Smooth muscle cell (in vitro differentiated cells): ENCODE measurements at regions not wholly inside any gene's neighbourhood (a gene's known extent, or its start where the extent isn't known, plus 50 kb on each side); places are given as distances from the start of the nearest gene placed in this dataset.

ENCODE experiments used
- DNase-seq: peaks from one replicate; lab custom pipeline; 2025; ENCODE audit not compliant: unreplicated experiment; lab: John Stamatoyannopoulos, UW
- H2AFZ ChIP-seq: fragments of 200-600 bp; sonication (generic); 2 replicates; pipeline ENCODE4 v1.6.0; 2016; ENCODE audit warnings: antibody characterized with exemption, low read depth, mild to moderate bottlenecking
- H3F3A ChIP-seq: fragments of 200-600 bp; sonication (generic); 2 replicates; pipeline ENCODE4 v1.6.0; 2017; ENCODE audit warnings: antibody characterized with exemption, low read depth
- H3K27ac ChIP-seq: fragments of 200-600 bp; sonication (generic); 2 replicates; pipeline ENCODE4 v1.5.1; 2016; ENCODE audit warnings: low read depth, mild to moderate bottlenecking
- H3K27me3 ChIP-seq: fragments of 200-600 bp; sonication (generic); 2 replicates; pipeline ENCODE4 v1.6.1; 2016; ENCODE audit warnings: low read depth, mild to moderate bottlenecking
- H3K36me3 ChIP-seq: fragments of 200-600 bp; sonication (generic); 2 replicates; pipeline ENCODE4 v1.5.1; 2016; ENCODE audit warnings: low read depth
- H3K4me1 ChIP-seq: fragments of 200-600 bp; sonication (generic); 2 replicates; pipeline ENCODE4 v1.5.1; 2016; ENCODE audit warnings: low read depth
- H3K4me2 ChIP-seq: fragments of 200-600 bp; sonication (generic); 2 replicates; pipeline ENCODE4 v1.6.0; 2016; ENCODE audit warnings: mild to moderate bottlenecking
- H3K4me3 ChIP-seq: fragments of 200-600 bp; sonication (generic); 2 replicates; pipeline ENCODE4 v1.5.1; 2016; ENCODE audit warnings: mild to moderate bottlenecking
- H3K79me2 ChIP-seq: fragments of 200-600 bp; sonication (generic); 2 replicates; pipeline ENCODE4 v1.6.0; 2016; ENCODE audit warnings: low read depth, mild to moderate bottlenecking
- H3K9ac ChIP-seq: fragments of 200-600 bp; sonication (generic); 2 replicates; pipeline ENCODE4 v1.6.0; 2016; ENCODE audit warnings: low read depth
- H3K9me3 ChIP-seq: fragments of 200-600 bp; sonication (generic); replicated peaks from 2 replicates; pipeline ENCODE4 v1.5.1; 2016; ENCODE audit warnings: low read depth
- H4K20me1 ChIP-seq: fragments of 200-600 bp; sonication (generic); 2 replicates; pipeline ENCODE4 v1.6.0; 2016; ENCODE audit warnings: low read depth
- CTCF ChIP-seq: fragments of 200-600 bp; sonication (generic); IDR thresholded peaks from 2 replicates; pipeline ENCODE4 v1.5.1; 2017; ENCODE audit warnings: borderline replicate concordance, mild to moderate bottlenecking, antibody characterized with exemption; ENCODE audit not compliant: insufficient read depth, poor library complexity, severe bottlenecking
- WGBS: methylation state at CpG from one replicate; pipeline ENCODE4 v1.1.7; 2016; ENCODE audit warnings: low lambda C conversion rate; 5-methylcytosine and 5-hydroxymethylcytosine counted together

DNA sequence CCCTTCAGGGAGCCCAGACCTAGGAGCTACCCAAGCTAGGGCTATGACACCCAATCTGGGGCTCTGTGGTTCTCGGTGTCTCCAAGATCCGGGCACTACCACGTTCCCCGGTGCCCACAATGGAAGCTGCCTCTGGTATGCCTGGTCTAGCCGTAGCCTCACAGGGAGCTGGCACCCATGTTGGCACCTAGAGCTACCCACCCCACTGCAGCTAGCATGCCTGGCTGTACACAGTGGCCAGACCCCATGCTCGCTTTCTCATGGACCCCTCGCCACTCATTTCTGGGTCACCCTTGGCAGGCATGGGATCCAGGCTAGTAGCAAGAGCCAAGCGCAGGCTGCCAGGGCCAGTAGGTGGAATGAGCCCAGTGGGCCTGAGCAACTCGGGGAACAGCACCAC lies 109.0 kb downstream of the CYLC2 start:
- H3K4me1 ChIP-seq = no peaks in the 10 kb centered on the region
- 86% methylated on average over 9 of the region's 9 CpGs for WGBS
- no peaks in the 10 kb centered on the region for H4K20me1 ChIP-seq
- no peaks in the 10 kb centered on the region for H3K79me2 ChIP-seq
- no peaks in the 10 kb centered on the region for H3K27me3 ChIP-seq
- no peak overlapping the region for H3K9ac ChIP-seq
- no peaks in the 10 kb centered on the region for H3K9me3 ChIP-seq
- no peak for TF ChIP-seq CTCF
- no peaks in the 10 kb centered on the region for H3K36me3 ChIP-seq
- H3F3A ChIP-seq = no peaks in the 10 kb centered on the region
- no peak for DNase-seq
- H2AFZ ChIP-seq = no peak overlapping the region
- no peak overlapping the region for H3K4me3 ChIP-seq
- H3K27ac ChIP-seq = no peak overlapping the region
- no peak overlapping the region for H3K4me2 ChIP-seq

GRCh38 chr9:103116246-103116645 lies 121.1 kb downstream of the CYLC2 start:
- Histone ChIP-seq H4K20me1 (no peaks in the 10 kb centered on the region), H3F3A (no peaks in the 10 kb centered on the region), H3K9ac (no peak overlapping the region), H3K36me3 (no peaks in the 10 kb centered on the region), H3K4me1 (no peaks in the 10 kb centered on the region), H3K79me2 (no peaks in the 10 kb centered on the region), H3K4me3 (no peak overlapping the region), H3K27ac (no peak overlapping the region), H2AFZ (no peak overlapping the region), H3K27me3 (no peaks in the 10 kb centered on the region), H3K4me2 (no peak overlapping the region), H3K9me3 (no peaks in the 10 kb centered on the region)
- WGBS = 72% methylated on average over 2 of the region's 2 CpGs
- TF ChIP-seq CTCF = no peak
- DNase-seq = no peak

- WGBS = 91% methylated on average over 2 of the region's 2 CpGs
Observed at GRCh38 chr9:103126494-103126893, 131.4 kb downstream of the CYLC2 start.

More at GRCh38 chr9:103126494-103126893, 131.4 kb downstream of the CYLC2 start:
- Histone ChIP-seq H3K27me3 (no peaks in the 10 kb centered on the region), H3K9me3 (peaks cover 14% of the 10 kb centered on the region), H3K4me1 (no peaks in the 10 kb centered on the region), H3K4me2 (no peak overlapping the region), H3F3A (no peaks in the 10 kb centered on the region), H3K36me3 (no peaks in the 10 kb centered on the region), H3K27ac (no peak overlapping the region), H3K79me2 (no peaks in the 10 kb centered on the region), H3K9ac (no peak overlapping the region), H3K4me3 (no peak overlapping the region), H2AFZ (no peak overlapping the region), H4K20me1 (no peaks in the 10 kb centered on the region)
- DNase-seq = no peak
- no peak for TF ChIP-seq CTCF
